GM20000 (cell line): ENCODE measurements at regions not wholly inside any gene's neighbourhood (a gene's known extent, or its start where the extent isn't known, plus 50 kb on each side); places are given as distances from the start of the nearest gene placed in this dataset.
"Not testable (repeated sequence)": the region's sequence is repeated elsewhere in the genome, so short reads cannot be mapped to it uniquely, and the experiment has no call there.

Experiments
- DNase-seq: peaks from one replicate; pipeline ENCODE4 v3.0.0; 2012; ENCODE audit warnings: low spot score
- TF ChIP-seq, protein P1 (sequence below): IDR thresholded peaks from 2 replicates; pipeline ENCODE4 v1.5.1; 2012; ENCODE audit warnings: mild to moderate bottlenecking, control low read depth; ENCODE audit errors: extremely low read depth, missing control alignments

DNA sequence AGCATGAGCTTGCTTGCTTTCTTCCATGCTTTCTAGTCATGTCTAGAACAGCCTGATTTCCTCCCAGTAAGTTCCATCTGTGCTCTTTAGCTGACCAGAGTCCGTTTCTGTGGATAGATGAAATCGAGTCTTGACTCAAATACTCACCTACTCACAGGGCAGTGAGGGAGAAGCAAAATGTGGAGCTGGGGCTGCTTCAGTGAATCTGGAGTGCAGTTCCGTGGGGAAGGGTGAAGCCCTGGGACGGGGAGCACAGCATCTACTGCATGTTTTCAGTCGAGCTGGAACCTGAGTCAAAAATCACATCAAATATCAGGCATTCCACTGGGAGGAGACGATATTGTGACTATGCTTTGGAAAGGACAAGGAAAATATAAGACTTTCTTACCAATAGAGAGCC lies 70.3 kb upstream of the PRMT8 start:
- TF ChIP-seq, protein P1, sequence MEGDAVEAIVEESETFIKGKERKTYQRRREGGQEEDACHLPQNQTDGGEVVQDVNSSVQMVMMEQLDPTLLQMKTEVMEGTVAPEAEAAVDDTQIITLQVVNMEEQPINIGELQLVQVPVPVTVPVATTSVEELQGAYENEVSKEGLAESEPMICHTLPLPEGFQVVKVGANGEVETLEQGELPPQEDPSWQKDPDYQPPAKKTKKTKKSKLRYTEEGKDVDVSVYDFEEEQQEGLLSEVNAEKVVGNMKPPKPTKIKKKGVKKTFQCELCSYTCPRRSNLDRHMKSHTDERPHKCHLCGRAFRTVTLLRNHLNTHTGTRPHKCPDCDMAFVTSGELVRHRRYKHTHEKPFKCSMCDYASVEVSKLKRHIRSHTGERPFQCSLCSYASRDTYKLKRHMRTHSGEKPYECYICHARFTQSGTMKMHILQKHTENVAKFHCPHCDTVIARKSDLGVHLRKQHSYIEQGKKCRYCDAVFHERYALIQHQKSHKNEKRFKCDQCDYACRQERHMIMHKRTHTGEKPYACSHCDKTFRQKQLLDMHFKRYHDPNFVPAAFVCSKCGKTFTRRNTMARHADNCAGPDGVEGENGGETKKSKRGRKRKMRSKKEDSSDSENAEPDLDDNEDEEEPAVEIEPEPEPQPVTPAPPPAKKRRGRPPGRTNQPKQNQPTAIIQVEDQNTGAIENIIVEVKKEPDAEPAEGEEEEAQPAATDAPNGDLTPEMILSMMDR: no peak
- DNase-seq: no peak

DNA sequence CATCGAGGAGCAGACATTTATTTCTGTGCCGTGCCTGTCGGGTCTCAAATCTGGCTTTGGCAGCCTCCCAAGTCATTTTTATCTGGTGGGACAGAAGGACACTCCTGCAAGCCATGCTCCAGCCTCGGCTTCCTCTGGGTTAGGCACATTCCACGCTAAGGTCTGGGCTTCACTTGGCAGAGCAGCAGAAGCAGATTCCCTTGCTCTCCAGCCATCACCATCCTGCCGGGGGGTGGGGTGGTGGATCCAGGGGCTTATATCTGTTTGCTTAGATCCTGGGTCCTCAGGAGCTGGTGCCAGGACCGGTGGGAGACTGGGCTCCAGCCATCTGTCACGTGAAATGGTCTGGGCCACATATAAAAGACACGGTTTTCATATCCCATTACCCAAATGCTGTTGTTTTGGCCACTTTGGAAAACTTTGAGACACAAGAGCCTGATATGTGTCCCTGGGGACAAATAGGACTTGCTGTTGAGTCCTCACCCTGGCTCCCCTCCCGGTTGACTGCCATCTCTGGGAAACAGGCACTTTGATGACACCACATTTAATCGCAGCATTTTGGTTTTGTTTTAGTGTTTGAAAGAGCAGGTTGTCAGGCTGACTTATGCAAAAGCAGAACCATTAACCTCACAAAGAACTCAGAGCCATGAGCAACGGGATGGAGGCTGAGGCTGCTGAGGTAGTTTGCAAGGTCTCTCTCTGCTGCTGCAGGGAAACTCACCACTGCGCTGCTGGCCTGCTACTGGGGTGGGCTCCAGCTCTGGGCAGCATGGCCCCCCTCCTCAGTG lies 69.6 kb upstream of the PRMT8 start:
- DNase-seq: no peak

DNA sequence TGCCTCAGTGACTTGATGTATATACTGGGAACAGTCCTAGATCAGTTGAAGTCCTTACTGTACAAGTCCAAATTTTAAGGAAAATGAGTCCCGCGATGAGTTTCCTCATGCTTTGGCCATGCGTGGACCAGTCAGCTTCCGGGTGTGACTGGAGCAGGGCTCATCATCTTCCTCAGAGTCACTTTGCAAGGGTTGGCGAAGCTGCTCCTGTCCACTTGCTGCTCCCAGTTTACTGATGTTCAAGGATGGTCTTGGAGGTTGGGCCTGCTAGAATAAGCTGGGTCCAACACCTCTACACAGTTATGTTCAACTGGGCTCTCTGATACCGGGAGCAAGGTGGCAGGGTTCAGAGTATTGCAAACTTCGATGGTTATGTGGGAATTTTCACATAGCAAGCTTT lies 66.2 kb upstream of the PRMT8 start:
- not testable (repeated sequence) for DNase-seq

More for the DNA sequence above, 69.6 kb upstream of the PRMT8 start:
- TF ChIP-seq, protein P1: no peak

DNA sequence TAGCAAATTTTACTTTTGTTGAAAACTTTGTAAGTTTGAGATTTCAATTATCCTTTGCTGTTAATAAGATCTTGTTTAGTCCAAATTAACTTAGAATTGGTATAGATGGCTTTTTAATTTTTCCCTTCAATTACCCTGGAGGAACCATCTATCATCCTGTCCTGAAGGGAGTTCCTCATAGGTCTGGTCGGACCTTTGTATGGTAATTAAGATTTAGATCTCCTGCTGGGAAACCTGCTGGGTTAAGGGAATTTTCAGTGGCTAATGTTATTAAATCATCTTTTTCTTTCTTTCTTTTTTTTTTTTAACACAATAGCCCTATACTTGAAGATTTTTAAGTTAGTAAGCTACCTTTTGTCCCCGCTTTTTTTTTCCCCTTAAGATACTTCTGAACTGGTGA lies 63.0 kb upstream of the PRMT8 start:
- no peak for DNase-seq
- TF ChIP-seq, protein P1: no peak

DNA sequence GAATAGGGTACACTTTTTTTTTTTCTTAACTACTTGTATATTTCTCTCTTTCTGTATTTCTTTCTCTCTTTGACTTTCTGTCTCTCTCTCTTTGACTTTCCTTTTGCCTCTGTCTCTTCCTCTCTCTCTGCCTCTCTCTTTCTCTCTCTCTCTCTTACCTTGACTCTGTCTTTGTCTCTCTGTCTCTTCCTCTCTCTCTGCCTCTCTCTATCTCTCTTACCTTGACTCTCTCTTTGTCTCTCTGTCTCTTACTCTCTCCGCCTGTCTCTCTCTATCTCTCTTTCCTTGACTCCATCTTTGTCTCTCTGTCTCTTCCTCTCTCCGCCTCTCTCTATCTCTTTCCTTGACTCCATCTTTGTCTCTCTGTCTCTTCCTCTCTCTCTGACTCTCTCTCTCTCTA lies 62.4 kb upstream of the PRMT8 start:
- TF ChIP-seq, protein P1: no peak
- no peak for DNase-seq

DNA sequence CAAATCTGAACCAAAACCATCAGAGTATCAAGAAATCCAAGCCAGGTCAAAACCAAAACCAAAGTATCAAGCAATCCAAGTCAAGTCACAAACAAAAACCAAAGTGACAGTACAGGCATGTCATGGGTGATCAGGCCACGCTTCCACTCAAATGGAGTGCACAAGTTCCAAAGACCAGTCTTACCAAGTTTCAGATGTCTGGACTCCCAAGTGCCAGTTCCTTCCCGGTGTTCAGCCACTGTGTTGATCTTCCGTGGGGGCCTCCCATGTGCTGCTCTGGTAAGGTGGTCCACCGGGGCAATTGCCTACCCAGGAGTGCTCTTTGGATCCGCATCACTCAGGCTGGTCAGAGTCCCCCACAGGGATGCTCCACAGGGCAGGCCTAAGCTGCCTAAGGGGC lies 61.5 kb upstream of the PRMT8 start:
- not testable (repeated sequence) for DNase-seq

DNA sequence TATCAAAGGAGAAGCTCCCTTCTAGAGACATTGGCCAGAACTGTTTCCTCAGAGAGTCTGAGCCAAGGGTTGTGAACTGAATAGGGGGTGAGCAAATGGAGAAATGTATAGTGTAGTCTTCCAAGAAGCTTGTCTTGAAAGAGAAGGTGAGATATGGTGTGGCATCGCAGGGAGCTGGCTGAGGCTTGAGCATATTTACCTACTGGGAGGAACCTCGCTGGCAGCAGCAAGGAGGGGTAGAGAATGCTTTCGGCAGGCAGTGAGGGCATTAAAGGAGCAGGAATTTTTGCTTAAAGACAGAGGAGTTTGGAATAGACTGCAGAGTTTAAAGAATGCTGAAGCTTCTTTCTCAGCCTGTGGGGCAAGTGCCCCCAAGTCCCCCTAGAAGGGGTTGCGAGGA lies 59.3 kb upstream of the PRMT8 start:
- TF ChIP-seq, protein P1: no peak

DNA sequence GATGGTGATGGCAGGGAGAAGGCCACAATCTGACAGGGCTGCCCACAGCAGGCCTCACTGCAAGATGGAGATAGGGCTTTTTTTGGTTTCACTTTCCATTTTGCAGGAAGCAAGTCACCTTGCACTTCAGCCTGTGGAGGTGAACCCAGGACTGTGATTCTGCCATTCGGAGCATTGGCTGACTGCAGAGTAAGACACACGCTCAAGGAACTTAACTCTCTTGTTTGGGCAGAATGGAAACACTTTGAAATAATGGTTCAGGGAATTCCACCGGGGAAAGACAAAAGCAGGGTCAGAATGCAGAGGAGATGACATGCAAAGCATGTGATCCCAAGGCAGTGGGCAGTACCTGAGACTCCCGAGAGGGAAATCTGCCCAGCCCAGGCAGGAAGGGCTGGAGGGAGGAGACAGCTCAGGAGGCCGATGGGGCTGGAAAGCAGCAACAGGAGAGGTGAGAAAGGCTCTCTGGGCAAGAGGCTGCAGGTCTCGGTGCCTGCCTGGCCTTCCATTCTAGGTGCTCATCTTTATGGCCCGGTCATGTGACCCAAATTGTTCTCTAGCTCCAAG lies 58.7 kb upstream of the PRMT8 start:
- no peak for DNase-seq
- TF ChIP-seq, protein P1: no peak

More for the DNA sequence above, 59.3 kb upstream of the PRMT8 start:
- no peak for DNase-seq
